ENCODE measurements at regions not wholly inside any gene's neighbourhood (a gene's known extent, or its start where the extent isn't known, plus 50 kb on each side); places are given as distances from the start of the nearest gene placed in this dataset.

GRCh38 chr7:16061011-16061410 lies 360.3 kb downstream of the CRPPA start:
- no peak for TF ChIP-seq CTCF (IDR thresholded peaks at IDR 0.05; ENCODE audit: low read length, missing control alignments)
- no peak for DNase-seq (ENCODE audit: low read depth)
- no peak overlapping the region for H3K4me3 ChIP-seq (replicated peaks; ENCODE audit: low read depth, low read length)

- TF ChIP-seq CTCF (IDR thresholded peaks at IDR 0.05; ENCODE audit: low read length, missing control alignments) = no peak
- DNase-seq (ENCODE audit: low read depth) = peak; percentile 41
- H3K4me3 ChIP-seq (replicated peaks; ENCODE audit: low read depth, low read length) = no peak overlapping the region
Observed at GRCh38 chr7:16060502-16060901, 360.8 kb downstream of the CRPPA start.

- no peak for DNase-seq (ENCODE audit: low read depth)
- no peak overlapping the region for H3K4me3 ChIP-seq (replicated peaks; ENCODE audit: low read depth, low read length)
- TF ChIP-seq CTCF (IDR thresholded peaks at IDR 0.05; ENCODE audit: low read length, missing control alignments) = no peak
Observed at GRCh38 chr7:16055263-16055976, 365.9 kb downstream of the CRPPA start.

- DNase-seq (ENCODE audit: low read depth) = peak; percentile 66
- TF ChIP-seq CTCF (IDR thresholded peaks at IDR 0.05; ENCODE audit: low read length, missing control alignments) = no peak
- no peak overlapping the region for H3K4me3 ChIP-seq (replicated peaks; ENCODE audit: low read depth, low read length)
Observed at GRCh38 chr7:16051561-16052255, 365.2 kb upstream of the MEOX2 start.

GRCh38 chr7:16046041-16046440 lies 359.6 kb upstream of the MEOX2 start:
- no peak overlapping the region for H3K4me3 ChIP-seq (replicated peaks; ENCODE audit: low read depth, low read length)
- DNase-seq (ENCODE audit: low read depth) = no peak
- TF ChIP-seq CTCF (IDR thresholded peaks at IDR 0.05; ENCODE audit: low read length, missing control alignments) = no peak

GRCh38 chr7:16045296-16045695 lies 358.8 kb upstream of the MEOX2 start:
- no peak for TF ChIP-seq CTCF (IDR thresholded peaks at IDR 0.05; ENCODE audit: low read length, missing control alignments)
- DNase-seq (ENCODE audit: low read depth) = no peak
- no peak overlapping the region for H3K4me3 ChIP-seq (replicated peaks; ENCODE audit: low read depth, low read length)

Data from fibroblast of pulmonary artery (primary cell).